CD14-positive monocyte (primary cell): ENCODE measurements at regions not wholly inside any gene's neighbourhood (a gene's known extent, or its start where the extent isn't known, plus 50 kb on each side); places are given as distances from the start of the nearest gene placed in this dataset.

Experiments
- DNase-seq, 3 donors: peaks; one replicate each; pipeline ENCODE4 v3.0.0-alpha.2; 2011 to 2022
- H2AFZ ChIP-seq: 2 replicates; pipeline ENCODE4 v1.6.0; 2012; ENCODE audit warnings: mild to moderate bottlenecking, low read depth, low read length, inconsistent platforms; ENCODE audit not compliant: insufficient read depth, poor library complexity, severe bottlenecking
- H3K27ac ChIP-seq, 2 donors: 1 replicate in 1 of 2; 2 replicates in 1 of 2; pipeline ENCODE4 v1.5.1; 2012 to 2013; ENCODE audit warnings: low read length in 2 of 2, control low read depth in 1 of 2, inconsistent platforms in 1 of 2, low read depth in 1 of 2, mild to moderate bottlenecking in 1 of 2
- H3K27me3 ChIP-seq, 2 donors: one replicate each; pipeline versions ENCODE4 v1.6.0 to v1.6.1; 2011 to 2013; ENCODE audit warnings: low read length in 2 of 2; ENCODE audit not compliant: control insufficient read depth in 2 of 2, insufficient read depth in 2 of 2
- H3K36me3 ChIP-seq, 2 donors: replicated peaks in 1 of 2; 1 replicate in 1 of 2; 2 replicates in 1 of 2; pipeline versions ENCODE4 v1.5.1 to v1.6.1; 2012 to 2013; ENCODE audit warnings: low read length in 2 of 2, control low read depth in 1 of 2, inconsistent platforms in 1 of 2, mild to moderate bottlenecking in 1 of 2; ENCODE audit not compliant: insufficient read depth in 2 of 2, control insufficient read depth in 1 of 2
- H3K4me1 ChIP-seq, 2 donors: 1 replicate in 1 of 2; 2 replicates in 1 of 2; pipeline versions ENCODE4 v1.5.1 to v1.6.1; 2012 to 2013; ENCODE audit warnings: low read length in 2 of 2, control low read depth in 1 of 2, inconsistent platforms in 1 of 2, mild to moderate bottlenecking in 1 of 2, moderate library complexity in 1 of 2; ENCODE audit not compliant: insufficient read depth in 2 of 2, control insufficient read depth in 1 of 2
- H3K4me2 ChIP-seq: replicated peaks from 2 replicates; pipeline ENCODE3; 2012; ENCODE audit warnings: low read length, moderate library complexity, mild to moderate bottlenecking; ENCODE audit not compliant: poor library complexity, severe bottlenecking; ENCODE audit errors: extremely low read depth
- H3K4me3 ChIP-seq, 3 experiments: fragments of 200-600 bp in 1 of 3; sonication (generic) in 1 of 3; replicated peaks in 1 of 3; 1 replicate in 2 of 3; 2 replicates in 1 of 3; pipeline ENCODE4 v1.5.1; 2011 to 2013; ENCODE audit warnings: low read length in 3 of 3, mild to moderate bottlenecking in 3 of 3, control low read depth in 2 of 3, low read depth in 2 of 3, inconsistent platforms in 1 of 3, moderate library complexity in 1 of 3
- H3K79me2 ChIP-seq: 2 replicates; pipeline ENCODE4 v1.6.0; 2012; ENCODE audit warnings: mild to moderate bottlenecking, control low read depth, inconsistent platforms, low read length, moderate library complexity; ENCODE audit not compliant: insufficient read depth
- H3K9ac ChIP-seq: 2 replicates; pipeline ENCODE4 v1.6.0; 2017; ENCODE audit warnings: low read length, mild to moderate bottlenecking; ENCODE audit not compliant: insufficient read depth, poor library complexity, severe bottlenecking
- H3K9me3 ChIP-seq, 2 donors: replicated peaks in 1 of 2; 1 replicate in 1 of 2; 2 replicates in 1 of 2; pipeline versions ENCODE4 v1.5.1 to v1.6.1; 2012 to 2013; ENCODE audit warnings: low read length in 2 of 2, control low read depth in 1 of 2; ENCODE audit not compliant: control insufficient read depth in 1 of 2, insufficient read depth in 1 of 2
- H4K20me1 ChIP-seq: 2 replicates; pipeline ENCODE4 v1.6.0; 2012; ENCODE audit warnings: mild to moderate bottlenecking, low read length, control low read depth, moderate library complexity; ENCODE audit not compliant: insufficient read depth
- H3K27ac Mint-ChIP-seq, 7 donors: one replicate each; pipeline ENCODE4 v1.8.0; 2020; ENCODE audit warnings: mild to moderate bottlenecking in 7 of 7, mixed read lengths in 7 of 7, moderate library complexity in 6 of 7, inconsistent platforms in 2 of 7
- H3K27me3 Mint-ChIP-seq, 3 donors: one replicate each; pipeline ENCODE4 v1.8.0; 2021 to 2022; ENCODE audit warnings: low read depth in 3 of 3, mild to moderate bottlenecking in 3 of 3, mixed read lengths in 3 of 3, moderate library complexity in 3 of 3, inconsistent platforms in 1 of 3
- H3K36me3 Mint-ChIP-seq, 2 donors: one replicate each; pipeline ENCODE4 v1.8.0; 2020; ENCODE audit warnings: mixed read lengths in 2 of 2, inconsistent platforms in 1 of 2, mild to moderate bottlenecking in 1 of 2
- H3K4me1 Mint-ChIP-seq: one replicate; pipeline ENCODE4 v1.8.0; 2020; ENCODE audit warnings: mild to moderate bottlenecking, mixed read lengths
- H3K4me3 Mint-ChIP-seq, 2 donors: one replicate each; pipeline ENCODE4 v1.8.0; 2020; ENCODE audit warnings: mild to moderate bottlenecking in 2 of 2, mixed read lengths in 2 of 2, moderate library complexity in 1 of 2
- H3K9me3 Mint-ChIP-seq, 7 donors: one replicate each; pipeline ENCODE4 v1.8.0; 2020 to 2022; ENCODE audit warnings: mixed read lengths in 7 of 7, mild to moderate bottlenecking in 6 of 7, moderate library complexity in 6 of 7, inconsistent platforms in 2 of 7
- CTCF ChIP-seq: fragments of 200-600 bp; IDR thresholded peaks from one replicate; pipeline ENCODE4 v1.8.0; 2022; ENCODE audit warnings: antibody characterized with exemption, mild to moderate bottlenecking
- WGBS: methylation state at CpG from one replicate; pipeline ENCODE4 v1.1.5; 2013; ENCODE audit warnings: missing lambda C conversion rate; ENCODE audit not compliant: insufficient coverage; 5-methylcytosine and 5-hydroxymethylcytosine counted together
- intact Hi-C, 2 donors: fragments of 100-400 bp; cut with micrococcal nuclease; formaldehyde crosslinking; loops; one replicate each; pipeline versions ENCODE4 v1.15.0 to v1.15.1; 2023

- H3K4me3 Mint-ChIP-seq = no peak overlapping the region
- H3K4me1 Mint-ChIP-seq = no peaks in the 10 kb centered on the region
- no peak overlapping the region for H2AFZ ChIP-seq
- H3K36me3 Mint-ChIP-seq = no peaks in the 10 kb centered on the region
- no peaks in the 10 kb centered on the region for H4K20me1 ChIP-seq
- WGBS = 88% methylated on average over 4 of the region's 5 CpGs
- peaks cover 5 to 16% (median 7%) of the 10 kb centered on the region in 7 donors for H3K9me3 Mint-ChIP-seq
- H3K4me3 ChIP-seq = no peak overlapping the region
- no peaks in the 10 kb centered on the region for H3K79me2 ChIP-seq
- no peak overlapping the region for H3K4me2 ChIP-seq
- peaks cover 4 to 9% of the 10 kb centered on the region in 2 donors for H3K9me3 ChIP-seq
- no peak overlapping the region for H3K9ac ChIP-seq
- no peak overlapping the region for H3K27ac ChIP-seq
- intact Hi-C loops = no loop called here
- H3K27me3 ChIP-seq = peaks cover 0 to 2% of the 10 kb centered on the region in 2 donors
- no peak overlapping the region for H3K27ac Mint-ChIP-seq
- H3K27me3 Mint-ChIP-seq = peaks cover 5 to 24% (median 8%) of the 10 kb centered on the region in 3 donors
- H3K4me1 ChIP-seq = no peaks in the 10 kb centered on the region
- no peaks in the 10 kb centered on the region for H3K36me3 ChIP-seq
- TF ChIP-seq CTCF = no peak
- DNase-seq = no peak
Measured at GRCh38 chr15:79218588-79219200, 63.8 kb upstream of the ANKRD34C start.

- H3K9me3 ChIP-seq = peaks cover 4 to 9% of the 10 kb centered on the region in 2 donors
- no peak for DNase-seq
- no peak overlapping the region for H3K27ac ChIP-seq
- no peaks in the 10 kb centered on the region for H4K20me1 ChIP-seq
- intact Hi-C loops = no loop called here
- no peak overlapping the region for H3K4me2 ChIP-seq
- TF ChIP-seq CTCF = no peak
- H3K27me3 ChIP-seq = peaks cover 16 to 25% of the 10 kb centered on the region in 2 donors
- H3K79me2 ChIP-seq = no peaks in the 10 kb centered on the region
- no peak overlapping the region for H3K9ac ChIP-seq
- H3K4me1 ChIP-seq = no peaks in the 10 kb centered on the region
- H3K4me3 ChIP-seq = no peak overlapping the region
- Mint-ChIP-seq H3K4me3 (peak overlapping the region in 1 of 2 donors; percentile 41), H3K4me1 (no peaks in the 10 kb centered on the region), H3K9me3 (peaks cover 5 to 18% (median 7%) of the 10 kb centered on the region in 7 donors), H3K27ac (no peak overlapping the region), H3K27me3 (peaks cover 17 to 44% (median 22%) of the 10 kb centered on the region in 3 donors), H3K36me3 (no peaks in the 10 kb centered on the region)
- no peaks in the 10 kb centered on the region for H3K36me3 ChIP-seq
- H2AFZ ChIP-seq = no peak overlapping the region
- WGBS = 72% methylated on average over 2 of the region's 3 CpGs
Measured at GRCh38 chr15:79213650-79214049, 68.9 kb upstream of the ANKRD34C start.
